Nephron (organoid): ENCODE measurements at regions not wholly inside any gene's neighbourhood (a gene's known extent, or its start where the extent isn't known, plus 50 kb on each side); places are given as distances from the start of the nearest gene placed in this dataset.

Source experiments
- H3K27ac Mint-ChIP-seq, 3 experiments: 2 replicates each; pipeline ENCODE4 v1.8.0; 2020; ENCODE audit warnings: mixed read lengths in 3 of 3, mild to moderate bottlenecking in 2 of 3, moderate library complexity in 1 of 3
- H3K27me3 Mint-ChIP-seq: 2 replicates; pipeline ENCODE4 v1.8.0; 2021; ENCODE audit warnings: low read depth, mild to moderate bottlenecking, moderate library complexity, mixed read lengths
- H3K36me3 Mint-ChIP-seq: 2 replicates; pipeline ENCODE4 v1.8.0; 2020; ENCODE audit warnings: low read depth, mixed read lengths
- H3K4me1 Mint-ChIP-seq: 2 replicates; pipeline ENCODE4 v1.8.0; 2020; ENCODE audit warnings: mixed read lengths
- H3K4me3 Mint-ChIP-seq, 3 experiments: 2 replicates each; pipeline ENCODE4 v1.8.0; 2020; ENCODE audit warnings: mild to moderate bottlenecking in 3 of 3, mixed read lengths in 3 of 3, moderate library complexity in 2 of 3
- H3K9me3 Mint-ChIP-seq: 2 replicates; pipeline ENCODE4 v1.8.0; 2020; ENCODE audit warnings: mixed read lengths
- TF ChIP-seq, protein P1 (sequence below), 3 experiments: fragments of 200-600 bp; sonication (generic); IDR thresholded peaks; one replicate each; pipeline ENCODE4 v1.5.0; 2021; ENCODE audit warnings: antibody characterized with exemption in 3 of 3; ENCODE audit not compliant: unreplicated experiment in 3 of 3

DNA sequence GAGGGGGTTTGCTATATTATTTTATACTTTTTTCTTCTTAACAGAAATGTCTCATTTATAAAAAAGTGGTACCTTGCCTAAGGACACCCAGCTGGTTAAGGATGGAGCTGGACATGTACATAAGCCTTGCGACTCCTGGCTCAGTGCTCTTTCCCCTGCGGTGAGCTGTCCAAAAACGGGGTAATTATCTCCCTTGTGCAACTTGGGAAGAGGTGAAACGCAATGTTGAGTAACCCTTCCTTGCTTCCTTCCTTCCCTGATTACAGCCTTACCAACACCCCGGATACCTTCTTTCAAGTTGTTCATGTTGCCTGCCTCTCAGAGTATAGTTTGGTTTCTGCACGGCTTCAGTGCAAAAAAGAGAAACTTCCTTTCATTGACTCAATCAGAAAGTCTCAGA lies 94.1 kb upstream of the XYLT1 start:
- no peak overlapping the region for H3K4me3 Mint-ChIP-seq
- no peaks in the 10 kb centered on the region for H3K9me3 Mint-ChIP-seq
- H3K36me3 Mint-ChIP-seq = no peaks in the 10 kb centered on the region
- H3K27me3 Mint-ChIP-seq = peaks cover 26% of the 10 kb centered on the region
- no peaks in the 10 kb centered on the region for H3K4me1 Mint-ChIP-seq
- H3K27ac Mint-ChIP-seq = no peak overlapping the region
- TF ChIP-seq, protein P1, sequence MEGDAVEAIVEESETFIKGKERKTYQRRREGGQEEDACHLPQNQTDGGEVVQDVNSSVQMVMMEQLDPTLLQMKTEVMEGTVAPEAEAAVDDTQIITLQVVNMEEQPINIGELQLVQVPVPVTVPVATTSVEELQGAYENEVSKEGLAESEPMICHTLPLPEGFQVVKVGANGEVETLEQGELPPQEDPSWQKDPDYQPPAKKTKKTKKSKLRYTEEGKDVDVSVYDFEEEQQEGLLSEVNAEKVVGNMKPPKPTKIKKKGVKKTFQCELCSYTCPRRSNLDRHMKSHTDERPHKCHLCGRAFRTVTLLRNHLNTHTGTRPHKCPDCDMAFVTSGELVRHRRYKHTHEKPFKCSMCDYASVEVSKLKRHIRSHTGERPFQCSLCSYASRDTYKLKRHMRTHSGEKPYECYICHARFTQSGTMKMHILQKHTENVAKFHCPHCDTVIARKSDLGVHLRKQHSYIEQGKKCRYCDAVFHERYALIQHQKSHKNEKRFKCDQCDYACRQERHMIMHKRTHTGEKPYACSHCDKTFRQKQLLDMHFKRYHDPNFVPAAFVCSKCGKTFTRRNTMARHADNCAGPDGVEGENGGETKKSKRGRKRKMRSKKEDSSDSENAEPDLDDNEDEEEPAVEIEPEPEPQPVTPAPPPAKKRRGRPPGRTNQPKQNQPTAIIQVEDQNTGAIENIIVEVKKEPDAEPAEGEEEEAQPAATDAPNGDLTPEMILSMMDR (IDR thresholded peaks at IDR 0.05; ENCODE audit: unreplicated experiment in 3 of 3) = no peak

DNA sequence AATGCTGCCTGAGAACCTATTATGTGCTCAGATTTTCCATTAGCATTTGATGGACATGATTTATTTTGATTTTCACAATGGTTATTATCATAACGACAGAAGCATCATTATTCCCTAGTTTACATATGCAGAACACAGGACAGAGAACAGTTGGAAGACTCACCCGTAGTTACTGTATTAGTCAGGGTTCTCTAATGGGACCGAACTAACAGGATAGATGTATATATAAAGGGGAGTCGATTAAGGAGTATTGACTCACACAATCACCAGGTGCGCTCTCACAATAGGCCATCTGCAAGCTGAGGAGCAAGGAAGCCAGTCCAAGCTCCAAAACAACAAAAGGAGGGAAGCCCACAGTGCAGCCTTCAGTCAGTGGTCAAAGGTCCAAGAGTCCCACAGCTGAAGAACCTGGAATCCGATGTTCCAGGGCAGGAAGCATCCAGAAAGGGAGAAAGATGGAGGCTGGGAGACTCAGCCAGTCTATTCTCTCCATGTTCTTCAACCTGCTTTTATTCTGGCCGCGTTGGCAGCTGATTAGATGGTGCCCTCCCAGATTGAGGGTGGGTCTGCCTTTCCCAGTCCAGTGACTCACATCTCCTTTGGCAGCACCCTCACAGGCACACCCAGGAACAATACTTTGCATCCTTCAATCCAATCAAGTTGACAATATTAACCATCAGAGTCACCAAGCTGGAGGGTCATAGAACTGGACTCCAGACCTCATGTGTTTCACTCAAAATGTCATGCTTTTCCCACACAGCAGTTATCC lies 92.7 kb upstream of the XYLT1 start:
- Mint-ChIP-seq H3K36me3 (no peaks in the 10 kb centered on the region), H3K4me3 (no peak overlapping the region), H3K9me3 (no peaks in the 10 kb centered on the region), H3K27me3 (peaks cover 33% of the 10 kb centered on the region), H3K4me1 (no peaks in the 10 kb centered on the region), H3K27ac (no peak overlapping the region)
- TF ChIP-seq, protein P1 (IDR thresholded peaks at IDR 0.05; ENCODE audit: unreplicated experiment in 3 of 3) = no peak

DNA sequence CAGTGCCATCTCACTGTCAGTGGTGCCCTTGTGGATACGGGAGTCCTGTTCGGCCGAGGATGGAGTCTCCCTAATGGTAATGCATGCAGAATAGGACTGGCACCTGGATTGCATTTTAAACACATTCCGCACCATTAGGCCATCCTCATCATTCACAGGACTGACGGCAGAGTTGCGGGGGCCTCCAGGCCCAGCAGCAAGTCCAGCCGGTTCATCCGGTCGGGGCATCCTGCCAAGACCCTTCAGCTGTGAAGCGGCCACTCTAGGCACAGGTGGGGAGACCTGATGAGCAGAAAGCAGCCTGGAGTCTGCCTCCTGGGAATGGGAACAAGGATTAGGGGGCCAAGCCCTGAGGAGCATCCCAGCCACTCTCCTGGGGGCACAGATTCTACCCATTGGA lies 90.3 kb upstream of the XYLT1 start:
- H3K4me1 Mint-ChIP-seq = no peaks in the 10 kb centered on the region
- TF ChIP-seq, protein P1 (IDR thresholded peaks at IDR 0.05; ENCODE audit: unreplicated experiment in 3 of 3) = no peak
- no peak overlapping the region for H3K4me3 Mint-ChIP-seq
- H3K36me3 Mint-ChIP-seq = no peaks in the 10 kb centered on the region
- peaks cover 50% of the 10 kb centered on the region for H3K27me3 Mint-ChIP-seq
- H3K27ac Mint-ChIP-seq = no peak overlapping the region
- H3K9me3 Mint-ChIP-seq = no peaks in the 10 kb centered on the region

- TF ChIP-seq, protein P1 (IDR thresholded peaks at IDR 0.05; ENCODE audit: unreplicated experiment in 3 of 3) = no peak
- no peaks in the 10 kb centered on the region for H3K4me1 Mint-ChIP-seq
- H3K27ac Mint-ChIP-seq = no peak overlapping the region
- H3K9me3 Mint-ChIP-seq = no peaks in the 10 kb centered on the region
- no peak overlapping the region for H3K4me3 Mint-ChIP-seq
- no peaks in the 10 kb centered on the region for H3K36me3 Mint-ChIP-seq
- peaks cover 51% of the 10 kb centered on the region for H3K27me3 Mint-ChIP-seq
Measured at GRCh38 chr16:17560548-17560947, 89.8 kb upstream of the XYLT1 start.

DNA sequence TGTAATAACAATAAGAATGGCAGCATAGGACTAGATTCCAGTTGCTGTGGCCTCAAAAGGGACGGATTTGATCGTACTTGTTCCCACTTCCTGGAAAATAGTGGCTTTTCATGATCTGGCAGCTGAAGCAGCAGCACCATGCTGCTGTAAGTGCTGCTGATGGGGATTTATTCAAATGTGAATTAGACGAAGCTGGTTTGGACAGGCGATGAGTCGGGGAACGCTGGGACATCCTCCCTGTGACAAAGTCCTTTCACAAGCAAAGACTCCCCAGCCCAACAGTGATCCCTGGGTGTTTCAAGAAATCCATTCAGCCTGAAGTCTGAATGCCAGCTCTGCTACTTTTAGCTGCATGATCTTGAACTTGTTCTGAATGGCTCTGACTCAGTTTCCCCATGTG lies 88.6 kb upstream of the XYLT1 start:
- H3K4me3 Mint-ChIP-seq = no peak overlapping the region
- peaks cover 54% of the 10 kb centered on the region for H3K27me3 Mint-ChIP-seq
- H3K36me3 Mint-ChIP-seq = no peaks in the 10 kb centered on the region
- TF ChIP-seq, protein P1 (IDR thresholded peaks at IDR 0.05; ENCODE audit: unreplicated experiment in 3 of 3) = no peak
- no peaks in the 10 kb centered on the region for H3K4me1 Mint-ChIP-seq
- H3K27ac Mint-ChIP-seq = no peak overlapping the region
- no peaks in the 10 kb centered on the region for H3K9me3 Mint-ChIP-seq

- H3K27me3 Mint-ChIP-seq = peaks cover 57% of the 10 kb centered on the region
- no peaks in the 10 kb centered on the region for H3K4me1 Mint-ChIP-seq
- H3K36me3 Mint-ChIP-seq = no peaks in the 10 kb centered on the region
- no peak overlapping the region for H3K27ac Mint-ChIP-seq
- TF ChIP-seq, protein P1 (IDR thresholded peaks at IDR 0.05; ENCODE audit: unreplicated experiment in 3 of 3) = no peak
- H3K9me3 Mint-ChIP-seq = no peaks in the 10 kb centered on the region
- H3K4me3 Mint-ChIP-seq = no peak overlapping the region
Measured at GRCh38 chr16:17557949-17558348, 87.2 kb upstream of the XYLT1 start.
